DOHH2 (cell line): ENCODE measurements at regions not wholly inside any gene's neighbourhood (a gene's known extent, or its start where the extent isn't known, plus 50 kb on each side); places are given as distances from the start of the nearest gene placed in this dataset.

Experiments used
- CTCF ChIP-seq: fragments of 200-600 bp; sonication (generic); IDR thresholded peaks from one replicate; pipeline ENCODE4 v1.5.1; 2014; ENCODE audit warnings: antibody characterized with exemption, mild to moderate bottlenecking, low read depth, low read length; ENCODE audit not compliant: poor library complexity, severe bottlenecking
- EZH2phosphoT487 ChIP-seq: fragments of 200-600 bp; sonication (generic); IDR thresholded peaks from 2 replicates; pipeline ENCODE4 v1.6.1; 2017; ENCODE audit warnings: borderline replicate concordance, mild to moderate bottlenecking, antibody characterized with exemption, low read length, moderate library complexity, mixed read lengths

DNA sequence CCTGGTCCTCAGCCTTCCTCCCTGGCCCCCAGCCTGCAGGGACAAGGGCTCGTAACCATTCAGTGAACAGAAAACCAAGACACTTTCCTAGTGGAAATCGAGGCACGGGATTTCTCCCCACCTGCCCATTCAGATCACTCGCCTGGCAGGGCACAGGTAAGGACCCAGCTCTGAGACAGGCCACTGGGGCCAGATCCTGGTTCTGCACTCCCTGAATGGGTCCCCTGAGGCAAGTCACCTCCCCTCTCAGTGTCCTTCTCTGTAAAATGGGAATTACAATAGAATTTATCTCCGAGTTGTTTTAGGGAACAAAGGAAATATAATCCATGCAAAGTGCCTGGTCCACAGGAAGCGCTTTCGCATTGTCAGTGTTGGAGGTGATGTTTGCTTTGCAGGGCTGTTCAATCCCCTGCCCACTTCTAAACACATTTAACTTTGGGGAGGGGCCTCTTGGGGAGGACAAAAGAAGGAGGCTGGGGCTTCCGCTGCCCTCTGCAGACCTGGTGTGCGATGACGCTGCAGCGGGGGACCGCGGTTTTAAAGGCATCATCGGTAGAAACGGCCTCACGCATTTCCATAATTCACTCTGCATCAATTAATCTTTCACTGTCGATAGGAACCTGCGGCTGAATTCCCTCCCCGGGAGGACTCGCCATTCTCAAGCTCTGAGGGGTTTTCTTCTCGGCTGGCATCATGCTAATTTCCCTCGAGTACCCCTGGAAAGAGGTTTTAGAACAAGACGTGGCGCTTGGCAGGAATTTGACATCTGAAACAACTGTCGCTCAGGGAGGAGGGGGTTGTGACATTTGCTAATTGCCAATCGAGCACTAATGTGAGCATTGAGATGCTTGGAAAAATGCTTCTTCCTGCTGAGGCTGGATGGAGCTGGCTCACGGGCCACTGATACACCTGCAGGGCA, 70.4 kb upstream of the FGF3 start:
- TF ChIP-seq CTCF (no peak), EZH2phosphoT487 (no peak)
